CD14-positive monocyte (primary cell): ENCODE measurements at regions not wholly inside any gene's neighbourhood (a gene's known extent, or its start where the extent isn't known, plus 50 kb on each side); places are given as distances from the start of the nearest gene placed in this dataset.

ENCODE experiments used
- DNase-seq, 3 donors: peaks; one replicate each; pipeline ENCODE4 v3.0.0-alpha.2; 2011 to 2022
- H2AFZ ChIP-seq: 2 replicates; pipeline ENCODE4 v1.6.0; 2012; ENCODE audit warnings: mild to moderate bottlenecking, low read depth, low read length, inconsistent platforms; ENCODE audit not compliant: insufficient read depth, poor library complexity, severe bottlenecking
- H3K27ac ChIP-seq, 2 donors: 1 replicate in 1 of 2; 2 replicates in 1 of 2; pipeline ENCODE4 v1.5.1; 2012 to 2013; ENCODE audit warnings: low read length in 2 of 2, control low read depth in 1 of 2, inconsistent platforms in 1 of 2, low read depth in 1 of 2, mild to moderate bottlenecking in 1 of 2
- H3K27me3 ChIP-seq, 2 donors: one replicate each; pipeline versions ENCODE4 v1.6.0 to v1.6.1; 2011 to 2013; ENCODE audit warnings: low read length in 2 of 2; ENCODE audit not compliant: control insufficient read depth in 2 of 2, insufficient read depth in 2 of 2
- H3K36me3 ChIP-seq, 2 donors: replicated peaks in 1 of 2; 1 replicate in 1 of 2; 2 replicates in 1 of 2; pipeline versions ENCODE4 v1.5.1 to v1.6.1; 2012 to 2013; ENCODE audit warnings: low read length in 2 of 2, control low read depth in 1 of 2, inconsistent platforms in 1 of 2, mild to moderate bottlenecking in 1 of 2; ENCODE audit not compliant: insufficient read depth in 2 of 2, control insufficient read depth in 1 of 2
- H3K4me1 ChIP-seq, 2 donors: 1 replicate in 1 of 2; 2 replicates in 1 of 2; pipeline versions ENCODE4 v1.5.1 to v1.6.1; 2012 to 2013; ENCODE audit warnings: low read length in 2 of 2, control low read depth in 1 of 2, inconsistent platforms in 1 of 2, mild to moderate bottlenecking in 1 of 2, moderate library complexity in 1 of 2; ENCODE audit not compliant: insufficient read depth in 2 of 2, control insufficient read depth in 1 of 2
- H3K4me2 ChIP-seq: replicated peaks from 2 replicates; pipeline ENCODE3; 2012; ENCODE audit warnings: low read length, moderate library complexity, mild to moderate bottlenecking; ENCODE audit not compliant: poor library complexity, severe bottlenecking; ENCODE audit errors: extremely low read depth
- H3K4me3 ChIP-seq, 3 experiments: fragments of 200-600 bp in 1 of 3; sonication (generic) in 1 of 3; replicated peaks in 1 of 3; 1 replicate in 2 of 3; 2 replicates in 1 of 3; pipeline ENCODE4 v1.5.1; 2011 to 2013; ENCODE audit warnings: low read length in 3 of 3, mild to moderate bottlenecking in 3 of 3, control low read depth in 2 of 3, low read depth in 2 of 3, inconsistent platforms in 1 of 3, moderate library complexity in 1 of 3
- H3K79me2 ChIP-seq: 2 replicates; pipeline ENCODE4 v1.6.0; 2012; ENCODE audit warnings: mild to moderate bottlenecking, control low read depth, inconsistent platforms, low read length, moderate library complexity; ENCODE audit not compliant: insufficient read depth
- H3K9ac ChIP-seq: 2 replicates; pipeline ENCODE4 v1.6.0; 2017; ENCODE audit warnings: low read length, mild to moderate bottlenecking; ENCODE audit not compliant: insufficient read depth, poor library complexity, severe bottlenecking
- H3K9me3 ChIP-seq, 2 donors: replicated peaks in 1 of 2; 1 replicate in 1 of 2; 2 replicates in 1 of 2; pipeline versions ENCODE4 v1.5.1 to v1.6.1; 2012 to 2013; ENCODE audit warnings: low read length in 2 of 2, control low read depth in 1 of 2; ENCODE audit not compliant: control insufficient read depth in 1 of 2, insufficient read depth in 1 of 2
- H4K20me1 ChIP-seq: 2 replicates; pipeline ENCODE4 v1.6.0; 2012; ENCODE audit warnings: mild to moderate bottlenecking, low read length, control low read depth, moderate library complexity; ENCODE audit not compliant: insufficient read depth
- H3K27ac Mint-ChIP-seq, 7 donors: one replicate each; pipeline ENCODE4 v1.8.0; 2020; ENCODE audit warnings: mild to moderate bottlenecking in 7 of 7, mixed read lengths in 7 of 7, moderate library complexity in 6 of 7, inconsistent platforms in 2 of 7
- H3K27me3 Mint-ChIP-seq, 3 donors: one replicate each; pipeline ENCODE4 v1.8.0; 2021 to 2022; ENCODE audit warnings: low read depth in 3 of 3, mild to moderate bottlenecking in 3 of 3, mixed read lengths in 3 of 3, moderate library complexity in 3 of 3, inconsistent platforms in 1 of 3
- H3K36me3 Mint-ChIP-seq, 2 donors: one replicate each; pipeline ENCODE4 v1.8.0; 2020; ENCODE audit warnings: mixed read lengths in 2 of 2, inconsistent platforms in 1 of 2, mild to moderate bottlenecking in 1 of 2
- H3K4me1 Mint-ChIP-seq: one replicate; pipeline ENCODE4 v1.8.0; 2020; ENCODE audit warnings: mild to moderate bottlenecking, mixed read lengths
- H3K4me3 Mint-ChIP-seq, 2 donors: one replicate each; pipeline ENCODE4 v1.8.0; 2020; ENCODE audit warnings: mild to moderate bottlenecking in 2 of 2, mixed read lengths in 2 of 2, moderate library complexity in 1 of 2
- H3K9me3 Mint-ChIP-seq, 7 donors: one replicate each; pipeline ENCODE4 v1.8.0; 2020 to 2022; ENCODE audit warnings: mixed read lengths in 7 of 7, mild to moderate bottlenecking in 6 of 7, moderate library complexity in 6 of 7, inconsistent platforms in 2 of 7
- CTCF ChIP-seq: fragments of 200-600 bp; IDR thresholded peaks from one replicate; pipeline ENCODE4 v1.8.0; 2022; ENCODE audit warnings: antibody characterized with exemption, mild to moderate bottlenecking
- WGBS: methylation state at CpG from one replicate; pipeline ENCODE4 v1.1.5; 2013; ENCODE audit warnings: missing lambda C conversion rate; ENCODE audit not compliant: insufficient coverage; 5-methylcytosine and 5-hydroxymethylcytosine counted together
- intact Hi-C, 2 donors: fragments of 100-400 bp; cut with micrococcal nuclease; formaldehyde crosslinking; loops; one replicate each; pipeline versions ENCODE4 v1.15.0 to v1.15.1; 2023

- H3K79me2 ChIP-seq, result no peaks in the 10 kb centered on the region
- no CpG with 5 or more reads among the region's 1 CpG for WGBS
- H3K4me1 ChIP-seq, result no peaks in the 10 kb centered on the region
- no peak overlapping the region for H3K27ac Mint-ChIP-seq
- H3K36me3 ChIP-seq, result no peaks in the 10 kb centered on the region
- H3K4me1 Mint-ChIP-seq, result no peaks in the 10 kb centered on the region
- H3K4me3 ChIP-seq, result no peak overlapping the region
- peaks cover 0 to 5% (median 4%) of the 10 kb centered on the region in 3 donors for H3K27me3 Mint-ChIP-seq
- no peak overlapping the region for H3K4me3 Mint-ChIP-seq
- H2AFZ ChIP-seq, result no peak overlapping the region
- no peaks in the 10 kb centered on the region for H4K20me1 ChIP-seq
- H3K36me3 Mint-ChIP-seq, result no peaks in the 10 kb centered on the region
- peaks cover 0 to 2% (median 0%) of the 10 kb centered on the region in 7 donors for H3K9me3 Mint-ChIP-seq
- no peak overlapping the region for H3K4me2 ChIP-seq
- H3K9me3 ChIP-seq, result no peaks in the 10 kb centered on the region
- H3K27ac ChIP-seq, result no peak overlapping the region
- H3K9ac ChIP-seq, result no peak overlapping the region
- DNase-seq, result no peak
- no peak for TF ChIP-seq CTCF
- intact Hi-C loops, result no loop called here
- no peaks in the 10 kb centered on the region for H3K27me3 ChIP-seq
Observed at GRCh38 chr16:74210245-74210644, 86.4 kb upstream of the PSMD7 start.

GRCh38 chr16:74202009-74202408, 94.6 kb upstream of the PSMD7 start:
- H3K4me1 Mint-ChIP-seq, result no peaks in the 10 kb centered on the region
- no peaks in the 10 kb centered on the region for H4K20me1 ChIP-seq
- H3K9me3 ChIP-seq, result no peaks in the 10 kb centered on the region
- no peak for TF ChIP-seq CTCF
- H3K36me3 ChIP-seq, result no peaks in the 10 kb centered on the region
- H3K27me3 ChIP-seq, result no peaks in the 10 kb centered on the region
- peaks cover 0 to 3% (median 0%) of the 10 kb centered on the region in 7 donors for H3K9me3 Mint-ChIP-seq
- peaks cover 0 to 5% (median 0%) of the 10 kb centered on the region in 3 donors for H3K27me3 Mint-ChIP-seq
- H3K36me3 Mint-ChIP-seq, result no peaks in the 10 kb centered on the region
- intact Hi-C loops, result no loop called here
- no peaks in the 10 kb centered on the region for H3K79me2 ChIP-seq
- H3K4me3 Mint-ChIP-seq, result no peak overlapping the region
- H3K27ac ChIP-seq, result no peak overlapping the region
- DNase-seq, result no peak
- no peak overlapping the region for H3K4me2 ChIP-seq
- WGBS, result no CpG with 5 or more reads among the region's 5 CpGs
- no peak overlapping the region for H3K9ac ChIP-seq
- H3K4me1 ChIP-seq, result no peaks in the 10 kb centered on the region
- no peak overlapping the region for H3K27ac Mint-ChIP-seq
- no peak overlapping the region for H2AFZ ChIP-seq
- no peak overlapping the region for H3K4me3 ChIP-seq
